GM23338 (cell line): ENCODE measurements at regions not wholly inside any gene's neighbourhood (a gene's known extent, or its start where the extent isn't known, plus 50 kb on each side); places are given as distances from the start of the nearest gene placed in this dataset.

Source experiments
- CTCF ChIP-seq, 2 experiments: fragments of 200-600 bp in 1 of 2; sonication (generic) in 1 of 2; conservative IDR thresholded peaks; 2 replicates each; pipeline versions ENCODE4 v1.5.1 to v1.6.1; 2016 to 2017; ENCODE audit warnings: antibody characterized with exemption in 2 of 2, low read depth in 2 of 2, mild to moderate bottlenecking in 2 of 2, moderate library complexity in 1 of 2
- ETS1 ChIP-seq: IDR thresholded peaks from 2 replicates; pipeline ENCODE4 v1.6.1; 2016; ENCODE audit warnings: antibody characterized with exemption
- EZH2 ChIP-seq: fragments of 200-600 bp; sonication (generic); IDR thresholded peaks from one replicate; pipeline ENCODE4 v1.8.0; 2017; ENCODE audit warnings: antibody characterized with exemption, mild to moderate bottlenecking, low read depth; ENCODE audit not compliant: unreplicated experiment
- EZH2phosphoT487 ChIP-seq: fragments of 200-600 bp; sonication (generic); IDR thresholded peaks from one replicate; pipeline ENCODE4 v1.8.1; 2018; ENCODE audit warnings: antibody characterized with exemption; ENCODE audit not compliant: unreplicated experiment
- JUNB ChIP-seq: IDR thresholded peaks from one replicate; pipeline ENCODE4 v1.6.1; 2016; ENCODE audit warnings: antibody characterized with exemption; ENCODE audit not compliant: unreplicated experiment
- POLR2AphosphoS5 ChIP-seq: IDR thresholded peaks from 2 replicates; pipeline ENCODE4 v1.6.1; 2016; ENCODE audit warnings: antibody characterized with exemption, low read depth
- REST ChIP-seq: IDR thresholded peaks from one replicate; pipeline ENCODE4 v1.6.1; 2018; ENCODE audit warnings: antibody characterized with exemption; ENCODE audit not compliant: unreplicated experiment
- STAT1 ChIP-seq: IDR thresholded peaks from one replicate; pipeline ENCODE4 v1.6.1; 2016; ENCODE audit warnings: antibody characterized with exemption; ENCODE audit not compliant: unreplicated experiment
- ZNF331 ChIP-seq: fragments of 250-450 bp; sonication (Bioruptor Pico); IDR thresholded peaks from 2 replicates; pipeline ENCODE4 v1.5.0; 2020; ENCODE audit warnings: low read depth, mild to moderate bottlenecking, moderate library complexity

- no peak for TF ChIP-seq EZH2
- no peak for TF ChIP-seq CTCF (conservative IDR thresholded peaks at IDR 0.05; ENCODE audit: low read depth in 2 of 2)
- no peak for TF ChIP-seq ETS1
- TF ChIP-seq REST, result no peak
- no peak for TF ChIP-seq JUNB
- no peak for TF ChIP-seq EZH2phosphoT487
- no peak for TF ChIP-seq POLR2AphosphoS5
- TF ChIP-seq ZNF331 (CRISPR knock-in tag), result no peak
- no peak for TF ChIP-seq STAT1
Measured at GRCh38 chr14:89657014-89657413, 240.0 kb upstream of the FOXN3 start.
